GM12878 (cell line): ENCODE measurements at regions not wholly inside any gene's neighbourhood (a gene's known extent, or its start where the extent isn't known, plus 50 kb on each side); places are given as distances from the start of the nearest gene placed in this dataset.
A peak's percentile ranks its signal among the peaks of the same experiment; 100 is the strongest.

ENCODE experiments used
- BCL11A ChIP-seq: IDR thresholded peaks from 2 replicates; pipeline ENCODE4 v1.6.1; 2011; ENCODE audit warnings: low read depth, low read length
- CBX5 ChIP-seq: sonication (generic); IDR thresholded peaks from 2 replicates; pipeline ENCODE4 v1.6.1; 2016; ENCODE audit warnings: low read depth, moderate library complexity, mild to moderate bottlenecking, inconsistent platforms
- E4F1 ChIP-seq: fragments of 450-650 bp; IDR thresholded peaks from 2 replicates; pipeline ENCODE4 v1.6.1; 2018; ENCODE audit warnings: borderline replicate concordance, mild to moderate bottlenecking; ENCODE audit not compliant: partially characterized antibody
- GABPA ChIP-seq: IDR thresholded peaks from 2 replicates; pipeline ENCODE4 v1.6.1; 2014; ENCODE audit warnings: antibody characterized with exemption, low read depth, mild to moderate bottlenecking, inconsistent platforms
- KDM1A ChIP-seq: fragments of 200-600 bp; sonication (generic); IDR thresholded peaks from 2 replicates; pipeline ENCODE4 v1.6.1; 2016; ENCODE audit warnings: borderline replicate concordance
- MEF2A ChIP-seq: IDR thresholded peaks from 2 replicates; pipeline ENCODE4 v1.6.1; 2011; ENCODE audit warnings: low read depth, mild to moderate bottlenecking, low read length, moderate library complexity; ENCODE audit not compliant: insufficient read depth
- MEF2B ChIP-seq: fragments of 450-650 bp; IDR thresholded peaks from 2 replicates; pipeline ENCODE4 v1.6.1; 2018; ENCODE audit warnings: mild to moderate bottlenecking, moderate library complexity; ENCODE audit not compliant: partially characterized antibody, poor library complexity, severe bottlenecking
- MTA3 ChIP-seq: IDR thresholded peaks from 2 replicates; pipeline ENCODE4 v1.6.1; 2012; ENCODE audit warnings: low read length, inconsistent platforms, borderline replicate concordance
- PAX5 ChIP-seq: IDR thresholded peaks from 2 replicates; pipeline ENCODE4 v1.6.1; 2011; ENCODE audit warnings: low read depth, low read length, borderline replicate concordance
- PML ChIP-seq: IDR thresholded peaks from 2 replicates; pipeline ENCODE4 v1.6.1; 2012; ENCODE audit warnings: low read length, inconsistent platforms
- RELB ChIP-seq: fragments of 450-650 bp; IDR thresholded peaks from 2 replicates; pipeline ENCODE4 v1.6.1; 2017; ENCODE audit warnings: low read depth, mild to moderate bottlenecking, moderate library complexity
- SP1 ChIP-seq: IDR thresholded peaks from one replicate; pipeline ENCODE4 v1.6.1; 2011; ENCODE audit warnings: low read depth, low read length
- TCF12 ChIP-seq: IDR thresholded peaks from 2 replicates; pipeline ENCODE4 v1.6.1; 2011; ENCODE audit warnings: low read depth, mild to moderate bottlenecking, low read length
- YBX1 ChIP-seq: fragments of 450-650 bp; IDR thresholded peaks from 2 replicates; pipeline ENCODE4 v1.6.1; 2016; ENCODE audit warnings: antibody characterized with exemption
- ZBTB4 ChIP-seq: fragments of 450-650 bp; formaldehyde crosslinking; IDR thresholded peaks from 2 replicates; pipeline ENCODE4 v1.4.0; 2022; ENCODE audit warnings: mild to moderate bottlenecking, moderate library complexity
- ZNF207 ChIP-seq: fragments of 450-650 bp; IDR thresholded peaks from 2 replicates; pipeline ENCODE4 v1.6.1; 2014; ENCODE audit warnings: antibody characterized with exemption, mild to moderate bottlenecking, borderline replicate concordance
- ZNF274 ChIP-seq: IDR thresholded peaks from one replicate; pipeline ENCODE4 v1.8.0; 2011; ENCODE audit not compliant: insufficient read length, insufficient read depth

DNA sequence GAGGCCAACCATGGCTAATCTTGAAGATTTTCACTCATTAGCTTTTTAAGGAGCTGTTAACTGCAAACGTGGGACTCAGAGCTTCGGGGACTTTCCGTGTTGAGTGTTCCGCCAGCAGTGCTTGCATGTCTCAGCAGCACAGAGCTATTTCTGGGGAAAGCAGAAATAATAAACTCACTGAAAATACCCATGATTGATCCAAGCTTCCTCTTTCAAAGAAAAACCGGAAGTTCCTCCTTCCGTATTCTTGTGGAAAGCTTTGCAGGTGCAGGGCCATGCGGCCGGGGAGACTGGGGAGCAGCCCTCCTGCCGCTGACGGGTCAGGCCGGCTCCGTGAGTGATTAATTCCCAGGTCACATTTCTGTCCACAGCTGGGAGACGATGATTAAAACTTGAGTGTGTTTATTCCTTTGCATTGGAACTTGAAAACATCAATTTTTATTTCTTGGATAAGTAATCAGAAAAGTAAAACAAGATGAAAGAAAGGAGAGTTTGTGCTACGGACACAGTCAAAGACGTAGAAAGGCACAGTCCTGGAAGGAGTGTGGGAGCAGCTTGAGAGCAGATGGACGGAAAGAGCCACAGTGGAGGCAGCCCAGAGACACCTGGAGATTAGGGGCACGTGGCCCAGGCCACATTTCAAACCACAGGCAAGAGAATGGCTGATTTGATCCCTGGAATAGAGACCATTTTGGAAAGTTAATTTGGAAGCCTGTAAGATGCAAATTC, 54.2 kb upstream of the CTDP1 start (continued):
- TF ChIP-seq ZBTB4 (CRISPR knock-in tag) = no peak
- TF ChIP-seq PML = peak; percentile 62; the same call in 1 of the 2 replicates
- 0 out of 2 replicates have a peak, but pooled peaks have one; percentile 37 for TF ChIP-seq MTA3
- no peak for TF ChIP-seq SP1
- TF ChIP-seq CBX5 = peak; percentile 94
- TF ChIP-seq MEF2B = peak; percentile 72
- TF ChIP-seq KDM1A = no peak
- TF ChIP-seq YBX1 = no peak
- TF ChIP-seq RELB = peak; percentile 89
- peak; percentile 91 for TF ChIP-seq MEF2A
- 0 out of 2 replicates have a peak, but pooled peaks have one; percentile 19 for TF ChIP-seq BCL11A
- TF ChIP-seq ZNF274 = no peak
- TF ChIP-seq GABPA = peak; percentile 71
- no peak for TF ChIP-seq E4F1
- peak; percentile 80 for TF ChIP-seq TCF12
- no peak for TF ChIP-seq PAX5
- no peak for TF ChIP-seq ZNF207
